Erythroblast (primary cell): ENCODE measurements at regions not wholly inside any gene's neighbourhood (a gene's known extent, or its start where the extent isn't known, plus 50 kb on each side); places are given as distances from the start of the nearest gene placed in this dataset.

ENCODE experiments used
- GATA1 ChIP-seq: IDR thresholded peaks from 2 replicates; pipeline ENCODE4 v1.6.1; 2011; ENCODE audit warnings: low read depth, mild to moderate bottlenecking, control low read depth, low read length, moderate library complexity
- POLR2A ChIP-seq: IDR thresholded peaks from 2 replicates; pipeline ENCODE4 v1.6.1; 2011; ENCODE audit warnings: mild to moderate bottlenecking, low read length

- TF ChIP-seq POLR2A (no peak), GATA1 (no peak)
Observed at GRCh38 chr20:56773749-56774148, 144.6 kb downstream of the TFAP2C start.
